ENCODE measurements at regions not wholly inside any gene's neighbourhood (a gene's known extent, or its start where the extent isn't known, plus 50 kb on each side); places are given as distances from the start of the nearest gene placed in this dataset.

GRCh38 chr2:64828261-64828660 is 160.9 kb upstream of the SLC1A4 start:
- Histone ChIP-seq H3K27ac (ENCODE audit: insufficient read depth, low read depth, low read length) (no peak overlapping the region), H3K79me2 (ENCODE audit: control insufficient read depth, insufficient read depth, low read length) (no peaks in the 10 kb centered on the region), H3K36me3 (ENCODE audit: control insufficient read depth in 2 of 2, extremely low read depth in 1 of 2, insufficient read depth in 2 of 2, low read length in 2 of 2) (no peaks in the 10 kb centered on the region), H3K9me1 (replicated peaks; ENCODE audit: control insufficient read depth, extremely low read depth, insufficient read depth, low read length) (no peaks in the 10 kb centered on the region), H2AFZ (ENCODE audit: low read depth, low read length) (no peak overlapping the region), H3K4me2 (ENCODE audit: insufficient read depth, low read length) (no peak overlapping the region), H3K9ac (replicated peaks; ENCODE audit: extremely low read depth, insufficient read depth, low read length) (no peak overlapping the region), H4K20me1 (replicated peaks; ENCODE audit: control insufficient read depth, extremely low read depth, insufficient read depth, low read length) (no peaks in the 10 kb centered on the region), H3K4me1 (ENCODE audit: control insufficient read depth, extremely low read depth, insufficient read depth, low read length) (peaks cover 29% of the 10 kb centered on the region), H3K4me3 (replicated peaks in 1 of 3; ENCODE audit: insufficient read depth in 1 of 3, low read depth in 1 of 3, low read length in 3 of 3) (no peak overlapping the region), H3K27me3 (ENCODE audit: control insufficient read depth in 2 of 2, insufficient read depth in 2 of 2, low read length in 2 of 2) (no peaks in the 10 kb centered on the region), H3K9me3 (replicated peaks; ENCODE audit: control insufficient read depth, insufficient read depth, low read length) (no peaks in the 10 kb centered on the region)
- dilution Hi-C loops (cut with MboI; ENCODE audit: extremely low pct_ligation_motif_present, low sequenced_read_pairs) (no loop called here), intact Hi-C loops (cut with micrococcal nuclease) (no loop called here)
- no peak for TF ChIP-seq JUN (IDR thresholded peaks at IDR 0.05; ENCODE audit: borderline replicate concordance, insufficient read depth, insufficient read length, low read depth)
- no peak for TF ChIP-seq EZH2 (IDR thresholded peaks at IDR 0.05; ENCODE audit: borderline replicate concordance, low read depth, low read length, severe bottlenecking)
- no peak for TF ChIP-seq POLR2A (IDR thresholded peaks at IDR 0.05; ENCODE audit: low read depth, low read length)
- no peak for TF ChIP-seq POLR2AphosphoS5 (IDR thresholded peaks at IDR 0.05; ENCODE audit: insufficient read depth, low read depth, low read length)
- ChIA-PET POLR2A (no interaction called here), CTCF (interaction anchor here (0.9 to 5.6 kb wide), 4 partner anchors 11 to 176 kb away, joined by 3 to 61 read pairs (median 9); no protein-coding TSS in a partner anchor)
- no peak for FAIRE-seq
- BruUV-seq (replicated peaks) = no TSS peak
- no peak for DNase-seq (ENCODE audit: low read depth, low spot score)

- dilution Hi-C loops (cut with MboI; ENCODE audit: extremely low pct_ligation_motif_present, low sequenced_read_pairs) = no loop called here
Observed at GRCh38 chr2:64829525-64829924, 159.7 kb upstream of the SLC1A4 start.

More at GRCh38 chr2:64829525-64829924, 159.7 kb upstream of the SLC1A4 start:
- Histone ChIP-seq H3K9ac (replicated peaks; ENCODE audit: extremely low read depth, insufficient read depth, low read length) (no peak overlapping the region), H3K9me3 (replicated peaks; ENCODE audit: control insufficient read depth, insufficient read depth, low read length) (no peaks in the 10 kb centered on the region), H3K79me2 (ENCODE audit: control insufficient read depth, insufficient read depth, low read length) (no peaks in the 10 kb centered on the region), H3K4me1 (ENCODE audit: control insufficient read depth, extremely low read depth, insufficient read depth, low read length) (peaks cover 29% of the 10 kb centered on the region), H3K9me1 (replicated peaks; ENCODE audit: control insufficient read depth, extremely low read depth, insufficient read depth, low read length) (no peaks in the 10 kb centered on the region), H4K20me1 (replicated peaks; ENCODE audit: control insufficient read depth, extremely low read depth, insufficient read depth, low read length) (no peaks in the 10 kb centered on the region), H3K4me3 (replicated peaks in 1 of 3; ENCODE audit: insufficient read depth in 1 of 3, low read depth in 1 of 3, low read length in 3 of 3) (no peak overlapping the region), H3K27ac (ENCODE audit: insufficient read depth, low read depth, low read length) (no peak overlapping the region), H3K4me2 (ENCODE audit: insufficient read depth, low read length) (no peak overlapping the region), H3K27me3 (ENCODE audit: control insufficient read depth in 2 of 2, insufficient read depth in 2 of 2, low read length in 2 of 2) (no peaks in the 10 kb centered on the region), H3K36me3 (ENCODE audit: control insufficient read depth in 2 of 2, extremely low read depth in 1 of 2, insufficient read depth in 2 of 2, low read length in 2 of 2) (no peaks in the 10 kb centered on the region), H2AFZ (ENCODE audit: low read depth, low read length) (no peak overlapping the region)
- TF ChIP-seq POLR2AphosphoS5 (IDR thresholded peaks at IDR 0.05; ENCODE audit: insufficient read depth, low read depth, low read length) (no peak), MYC (IDR thresholded peaks at IDR 0.05; ENCODE audit: low read depth, low read length) (no peak), GATA2 (IDR thresholded peaks at IDR 0.05; ENCODE audit: insufficient read depth, insufficient read length, low read depth, low read length) (no peak), FOS (IDR thresholded peaks at IDR 0.05; ENCODE audit: borderline replicate concordance, insufficient read depth, low read length) (no peak), JUN (IDR thresholded peaks at IDR 0.05; ENCODE audit: borderline replicate concordance, insufficient read depth, insufficient read length, low read depth) (no peak), CTCF (IDR thresholded peaks at IDR 0.05; ENCODE audit: extremely low read depth in 1 of 2, insufficient read depth in 1 of 2, low read depth in 1 of 2, low read length in 2 of 2) (no peak), POLR2A (IDR thresholded peaks at IDR 0.05; ENCODE audit: low read depth, low read length) (no peak), EZH2 (IDR thresholded peaks at IDR 0.05; ENCODE audit: borderline replicate concordance, low read depth, low read length, severe bottlenecking) (no peak), MAX (IDR thresholded peaks at IDR 0.05; ENCODE audit: insufficient read depth, insufficient read length) (no peak)
- no peak for FAIRE-seq
- DNase-seq (ENCODE audit: low read depth, low spot score) = no peak
- intact Hi-C loops (cut with micrococcal nuclease) = no loop called here
- BruUV-seq (replicated peaks) = no TSS peak
- CTCF ChIA-PET = interaction anchor here (2.4 to 5.6 kb wide), 6 partner anchors 22 to 184 kb away, joined by 11 to 61 read pairs (median 20); no protein-coding TSS in a partner anchor
- POLR2A ChIA-PET = no interaction called here

Measured in endothelial cell of umbilical vein (primary cell).